MCF 10A (cell line): ENCODE measurements at regions not wholly inside any gene's neighbourhood (a gene's known extent, or its start where the extent isn't known, plus 50 kb on each side); places are given as distances from the start of the nearest gene placed in this dataset.

ENCODE experiments used
- BruUV-seq: library from RNA; stranded (reverse); fragments of 400-500 nt; replicated peaks from 2 replicates; lab custom pipeline; 2021; lab: Mats Ljungman, UMichigan
- CTCF ChIA-PET: fragments of 300-600 bp; sonication (Branson Sonifier 250); formaldehyde crosslinking; extraction: SDS; loops from one replicate; lab custom pipeline; 2021; ENCODE audit warnings: antibody characterized with exemption, inconsistent platforms; lab: Yijun Ruan, JAX
- POLR2A ChIA-PET: fragments of 300-600, 350-650 bp; sonication (Branson Sonifier 250); formaldehyde crosslinking; extraction: SDS; loops from one replicate; lab custom pipeline; 2020; ENCODE audit warnings: antibody characterized with exemption, inconsistent platforms; lab: Yijun Ruan, JAX
- DNase-seq: peaks from one replicate; pipeline ENCODE4 v3.0.0-alpha.2; 2018; ENCODE audit not compliant: unreplicated experiment
- H3K27ac Mint-ChIP-seq: one replicate; pipeline ENCODE4 v1.8.0; 2022; ENCODE audit warnings: mild to moderate bottlenecking, low read depth, mixed read lengths; ENCODE audit not compliant: unreplicated experiment
- H3K27me3 Mint-ChIP-seq: one replicate; pipeline ENCODE4 v1.8.0; 2022; ENCODE audit warnings: mixed read lengths; ENCODE audit not compliant: insufficient read depth, unreplicated experiment
- H3K36me3 Mint-ChIP-seq: one replicate; pipeline ENCODE4 v1.8.0; 2022; ENCODE audit warnings: mild to moderate bottlenecking, moderate library complexity, mixed read lengths; ENCODE audit not compliant: insufficient read depth, unreplicated experiment
- H3K4me1 Mint-ChIP-seq: one replicate; pipeline ENCODE4 v1.8.0; 2022; ENCODE audit warnings: mixed read lengths; ENCODE audit not compliant: insufficient read depth, unreplicated experiment
- H3K4me3 Mint-ChIP-seq: one replicate; pipeline ENCODE4 v1.8.0; 2022; ENCODE audit warnings: mild to moderate bottlenecking, moderate library complexity, mixed read lengths; ENCODE audit not compliant: unreplicated experiment
- H3K9me3 Mint-ChIP-seq: one replicate; pipeline ENCODE4 v1.8.0; 2022; ENCODE audit warnings: mixed read lengths; ENCODE audit not compliant: unreplicated experiment
- CTCF ChIP-seq: fragments of 200-600 bp; IDR thresholded peaks from one replicate; pipeline ENCODE4 v1.8.0; 2022; ENCODE audit warnings: antibody characterized with exemption, mild to moderate bottlenecking; ENCODE audit not compliant: unreplicated experiment
- intact Hi-C: fragments of 100-400 bp; cut with micrococcal nuclease; formaldehyde crosslinking; loops from 2 replicates; pipeline ENCODE4 v1.14.1; 2022

DNA sequence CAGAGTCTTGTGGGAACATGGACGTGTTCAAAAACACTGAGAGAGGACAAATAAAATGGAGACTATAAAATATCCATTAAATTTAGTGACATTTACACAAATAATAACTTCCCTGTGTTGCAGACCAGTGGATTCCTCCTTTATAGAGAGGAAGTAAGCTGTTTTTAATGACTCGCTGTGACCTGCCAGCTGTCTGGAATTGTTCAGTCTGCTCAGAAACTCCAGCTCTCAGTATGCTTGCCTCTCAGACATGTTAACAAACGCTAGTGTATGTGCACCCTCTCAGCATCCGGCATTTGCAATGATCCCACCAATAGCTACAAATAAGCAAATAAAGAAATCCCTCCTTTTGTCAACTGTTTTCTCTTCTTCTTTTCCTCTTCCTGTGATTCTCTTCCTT lies 158.0 kb upstream of the TCF21 start:
- Mint-ChIP-seq H3K9me3 (peaks cover 18% of the 10 kb centered on the region), H3K36me3 (no peaks in the 10 kb centered on the region), H3K4me1 (no peaks in the 10 kb centered on the region), H3K27ac (no peak overlapping the region), H3K4me3 (no peak overlapping the region), H3K27me3 (no peaks in the 10 kb centered on the region)
- DNase-seq, result no peak
- intact Hi-C loops, result no loop called here
- POLR2A ChIA-PET, result no interaction called here
- BruUV-seq, result no TSS peak
- no peak for TF ChIP-seq CTCF
- CTCF ChIA-PET, result interaction anchor here (0.6 kb wide), 1 partner anchor 1433 kb away, joined by 3 read pairs; no protein-coding TSS in a partner anchor

DNA sequence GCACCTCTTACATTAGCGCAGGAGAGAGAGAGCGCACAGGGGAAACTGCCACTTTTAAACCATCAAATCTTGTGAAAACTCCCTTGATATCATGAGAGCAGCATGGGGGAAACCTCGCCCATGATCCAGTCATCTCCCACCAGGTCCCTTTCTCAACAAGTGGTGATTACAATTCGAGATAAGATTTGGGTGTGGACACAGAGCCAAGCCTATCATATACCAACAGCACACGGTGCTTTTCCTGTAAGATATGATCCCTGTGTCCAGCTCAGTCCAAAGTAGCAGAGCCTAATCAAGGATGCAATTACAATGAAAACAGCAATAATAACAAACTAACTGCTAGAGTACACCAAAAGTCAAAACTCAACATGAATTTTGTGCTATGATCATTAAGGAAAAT lies 148.7 kb upstream of the TCF21 start:
- H3K4me1 Mint-ChIP-seq, result peaks cover 7% of the 10 kb centered on the region
- H3K27ac Mint-ChIP-seq, result no peak overlapping the region
- ChIA-PET CTCF (interaction anchor here (0.6 to 1.6 kb wide), 2 partner anchors 181 to 184 kb away, joined by 3 to 6 read pairs; no protein-coding TSS in a partner anchor), POLR2A (no interaction called here)
- no peak overlapping the region for H3K4me3 Mint-ChIP-seq
- no peaks in the 10 kb centered on the region for H3K9me3 Mint-ChIP-seq
- H3K27me3 Mint-ChIP-seq, result no peaks in the 10 kb centered on the region
- no peak for DNase-seq
- intact Hi-C loops, result loop anchor here (10.0 kb wide), 1 partner anchor 75 kb away; no protein-coding TSS in a partner anchor
- peaks cover 5% of the 10 kb centered on the region for H3K36me3 Mint-ChIP-seq
- no TSS peak for BruUV-seq
- no peak for TF ChIP-seq CTCF

GRCh38 chr6:133740816-133741215 lies 148.1 kb upstream of the TCF21 start:
- TF ChIP-seq CTCF, result no peak
- CTCF ChIA-PET, result interaction anchor here (0.6 to 1.1 kb wide), 5 partner anchors 13 to 611 kb away, joined by 3 to 4 read pairs (median 3); no protein-coding TSS in a partner anchor
- no peaks in the 10 kb centered on the region for H3K27me3 Mint-ChIP-seq
- POLR2A ChIA-PET, result interaction anchor here (0.7 to 1.7 kb wide), 2 partner anchors 32 to 166 kb away, joined by 3 to 6 read pairs; no protein-coding TSS in a partner anchor
- DNase-seq, result no peak
- H3K36me3 Mint-ChIP-seq, result peaks cover 5% of the 10 kb centered on the region
- no TSS peak for BruUV-seq
- H3K27ac Mint-ChIP-seq, result no peak overlapping the region
- H3K9me3 Mint-ChIP-seq, result no peaks in the 10 kb centered on the region
- H3K4me3 Mint-ChIP-seq, result no peak overlapping the region
- peaks cover 13% of the 10 kb centered on the region for H3K4me1 Mint-ChIP-seq
- intact Hi-C loops, result loop anchor here (10.0 kb wide), 1 partner anchor 74 kb away; no protein-coding TSS in a partner anchor

DNA sequence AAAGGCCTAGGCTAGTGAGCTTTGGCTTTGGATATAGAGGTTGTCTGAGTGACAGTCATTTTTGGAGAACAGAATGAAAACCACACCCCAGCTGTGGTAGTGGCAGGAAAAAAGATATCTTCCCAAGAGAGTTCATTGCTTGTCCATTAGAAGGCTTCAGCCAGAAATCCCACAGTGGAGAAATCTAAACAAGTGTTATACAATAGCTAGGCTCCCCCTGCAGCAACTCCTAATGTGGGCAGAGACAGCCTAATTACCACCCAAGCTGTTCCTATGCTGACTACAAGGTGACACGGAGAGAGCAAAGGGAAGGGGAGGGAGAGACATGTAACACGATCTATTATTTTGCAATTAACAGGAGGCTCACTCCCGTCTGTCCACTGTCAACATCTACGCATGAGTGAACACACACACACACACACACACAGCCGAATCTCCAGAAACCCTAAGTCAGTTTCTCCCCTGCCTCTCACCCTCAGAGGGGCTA lies 147.5 kb upstream of the TCF21 start:
- Mint-ChIP-seq H3K9me3 (no peaks in the 10 kb centered on the region), H3K27ac (peak overlapping the region; percentile 57), H3K4me1 (peaks cover 13% of the 10 kb centered on the region), H3K36me3 (peaks cover 5% of the 10 kb centered on the region), H3K4me3 (no peak overlapping the region), H3K27me3 (no peaks in the 10 kb centered on the region)
- CTCF ChIA-PET, result interaction anchor here (0.6 to 1.1 kb wide), 8 partner anchors 13 to 918 kb away, joined by 3 to 5 read pairs (median 4); no protein-coding TSS in a partner anchor
- BruUV-seq, result no TSS peak
- TF ChIP-seq CTCF, result no peak
- POLR2A ChIA-PET, result interaction anchor here (0.7 to 1.7 kb wide), 2 partner anchors 31 to 166 kb away, joined by 3 to 6 read pairs; no protein-coding TSS in a partner anchor
- intact Hi-C loops, result loop anchor here (10.0 kb wide), 1 partner anchor 73 kb away; no protein-coding TSS in a partner anchor
- peak; percentile 93 for DNase-seq
